Natural killer cell (primary cell): ENCODE measurements at regions not wholly inside any gene's neighbourhood (a gene's known extent, or its start where the extent isn't known, plus 50 kb on each side); places are given as distances from the start of the nearest gene placed in this dataset.

Source experiments
- ATAC-seq, 3 donors: fragments of 150-1000 bp in 2 of 3; fragments of 200-7000 bp in 1 of 3; cut with Tn5 transposase; 1 replicate in 1 of 3; 2 replicates in 2 of 3; pipeline ENCODE4 v1.10.0; 2021; ENCODE audit warnings: mild to moderate bottlenecking in 2 of 3, moderate library complexity in 2 of 3
- DNase-seq, 2 donors: peaks; one replicate each; pipeline versions ENCODE4 v3.0.0 to v3.0.0-alpha.2; 2013 to 2021; ENCODE audit warnings: mixed read lengths in 1 of 2
- H3K27ac ChIP-seq: one replicate; pipeline ENCODE4 v1.5.1; 2013; ENCODE audit warnings: mild to moderate bottlenecking, low read length
- H3K27me3 ChIP-seq: one replicate; pipeline ENCODE4 v1.6.1; 2013; ENCODE audit warnings: low read length; ENCODE audit not compliant: control insufficient read depth, insufficient read depth
- H3K36me3 ChIP-seq: one replicate; pipeline ENCODE4 v1.6.1; 2013; ENCODE audit warnings: low read length; ENCODE audit not compliant: control insufficient read depth, insufficient read depth
- H3K4me1 ChIP-seq: one replicate; pipeline ENCODE4 v1.6.1; 2013; ENCODE audit warnings: low read length; ENCODE audit not compliant: control insufficient read depth, insufficient read depth
- H3K4me3 ChIP-seq: one replicate; pipeline ENCODE4 v1.5.1; 2013; ENCODE audit warnings: low read length
- H3K9me3 ChIP-seq: one replicate; pipeline ENCODE4 v1.6.1; 2013; ENCODE audit warnings: low read length; ENCODE audit not compliant: control insufficient read depth, insufficient read depth
- H3K27ac Mint-ChIP-seq, 2 donors: one replicate each; pipeline ENCODE4 v1.8.0; 2022; ENCODE audit warnings: mild to moderate bottlenecking in 2 of 2, mixed read lengths in 2 of 2, moderate library complexity in 1 of 2
- H3K27me3 Mint-ChIP-seq, 2 donors: one replicate each; pipeline ENCODE4 v1.8.0; 2022; ENCODE audit warnings: low read depth in 2 of 2, mixed read lengths in 2 of 2
- H3K36me3 Mint-ChIP-seq: one replicate; pipeline ENCODE4 v1.8.0; 2022; ENCODE audit warnings: mixed read lengths
- H3K4me1 Mint-ChIP-seq, 2 donors: one replicate each; pipeline ENCODE4 v1.8.0; 2022; ENCODE audit warnings: mixed read lengths in 2 of 2
- H3K4me3 Mint-ChIP-seq: one replicate; pipeline ENCODE4 v1.8.0; 2022; ENCODE audit warnings: mild to moderate bottlenecking, moderate library complexity, mixed read lengths
- H3K9me3 Mint-ChIP-seq, 2 donors: one replicate each; pipeline ENCODE4 v1.8.0; 2022; ENCODE audit warnings: mixed read lengths in 2 of 2
- WGBS: methylation state at CpG from one replicate; pipeline ENCODE4 v1.1.7; 2013; ENCODE audit warnings: missing lambda C conversion rate; ENCODE audit not compliant: insufficient coverage; 5-methylcytosine and 5-hydroxymethylcytosine counted together
- intact Hi-C: fragments of 100-400 bp; cut with micrococcal nuclease; formaldehyde crosslinking; loops from one replicate; pipeline ENCODE4 v1.14.2; 2022
- TF ChIP-seq, protein P1 (sequence below): fragments of 200-600 bp; IDR thresholded peaks from one replicate; pipeline ENCODE4 v1.8.0; 2022; ENCODE audit warnings: antibody characterized with exemption

DNA sequence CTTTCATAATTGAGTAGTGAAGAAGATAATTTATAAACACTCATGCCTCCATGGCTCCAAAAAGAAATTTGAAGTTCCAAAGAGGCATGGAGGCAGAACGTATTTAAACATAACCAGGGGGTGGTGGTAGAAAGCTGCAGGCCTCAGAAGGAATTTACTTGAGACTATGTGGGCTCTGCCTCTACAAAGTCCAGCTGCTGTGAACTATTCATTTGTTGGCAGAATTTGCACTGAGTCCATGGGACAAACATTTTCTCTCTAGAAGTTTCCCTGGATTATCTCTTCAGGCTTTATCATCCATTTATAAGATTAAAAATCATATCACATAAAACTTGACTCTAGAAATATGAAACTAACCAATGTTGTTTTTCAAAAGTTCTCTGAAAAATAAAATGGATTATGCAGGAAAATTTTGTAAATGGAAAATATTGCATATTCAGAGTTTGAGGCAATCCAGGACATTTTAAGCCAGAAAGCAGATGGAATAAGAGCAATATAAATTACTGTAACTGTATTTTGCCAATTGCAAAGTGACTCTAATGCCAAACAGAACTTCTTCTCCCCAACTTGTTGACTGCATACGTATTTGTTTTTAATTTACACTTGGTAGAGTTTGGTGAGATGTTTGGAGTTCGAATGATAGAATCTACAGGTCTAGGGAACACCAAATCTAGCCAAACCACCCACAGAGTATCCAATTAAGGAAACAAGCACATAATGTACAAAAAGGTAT lies 258.2 kb downstream of the ENC1 start:
- no peaks in the 10 kb centered on the region for H3K9me3 ChIP-seq
- DNase-seq: no peak
- H3K27me3 ChIP-seq: no peaks in the 10 kb centered on the region
- Mint-ChIP-seq H3K4me1 (no peaks in the 10 kb centered on the region), H3K27me3 (peaks cover 21 to 33% of the 10 kb centered on the region in 2 donors), H3K36me3 (no peaks in the 10 kb centered on the region), H3K9me3 (no peaks in the 10 kb centered on the region), H3K27ac (no peak overlapping the region), H3K4me3 (no peak overlapping the region)
- ATAC-seq: no peak
- TF ChIP-seq, protein P1, sequence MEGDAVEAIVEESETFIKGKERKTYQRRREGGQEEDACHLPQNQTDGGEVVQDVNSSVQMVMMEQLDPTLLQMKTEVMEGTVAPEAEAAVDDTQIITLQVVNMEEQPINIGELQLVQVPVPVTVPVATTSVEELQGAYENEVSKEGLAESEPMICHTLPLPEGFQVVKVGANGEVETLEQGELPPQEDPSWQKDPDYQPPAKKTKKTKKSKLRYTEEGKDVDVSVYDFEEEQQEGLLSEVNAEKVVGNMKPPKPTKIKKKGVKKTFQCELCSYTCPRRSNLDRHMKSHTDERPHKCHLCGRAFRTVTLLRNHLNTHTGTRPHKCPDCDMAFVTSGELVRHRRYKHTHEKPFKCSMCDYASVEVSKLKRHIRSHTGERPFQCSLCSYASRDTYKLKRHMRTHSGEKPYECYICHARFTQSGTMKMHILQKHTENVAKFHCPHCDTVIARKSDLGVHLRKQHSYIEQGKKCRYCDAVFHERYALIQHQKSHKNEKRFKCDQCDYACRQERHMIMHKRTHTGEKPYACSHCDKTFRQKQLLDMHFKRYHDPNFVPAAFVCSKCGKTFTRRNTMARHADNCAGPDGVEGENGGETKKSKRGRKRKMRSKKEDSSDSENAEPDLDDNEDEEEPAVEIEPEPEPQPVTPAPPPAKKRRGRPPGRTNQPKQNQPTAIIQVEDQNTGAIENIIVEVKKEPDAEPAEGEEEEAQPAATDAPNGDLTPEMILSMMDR: no peak
- H3K4me3 ChIP-seq: no peak overlapping the region
- no peaks in the 10 kb centered on the region for H3K36me3 ChIP-seq
- H3K27ac ChIP-seq: no peak overlapping the region
- no peaks in the 10 kb centered on the region for H3K4me1 ChIP-seq
- intact Hi-C loops: no loop called here
- WGBS: 67% methylated on average over 1 of the region's 3 CpGs

DNA sequence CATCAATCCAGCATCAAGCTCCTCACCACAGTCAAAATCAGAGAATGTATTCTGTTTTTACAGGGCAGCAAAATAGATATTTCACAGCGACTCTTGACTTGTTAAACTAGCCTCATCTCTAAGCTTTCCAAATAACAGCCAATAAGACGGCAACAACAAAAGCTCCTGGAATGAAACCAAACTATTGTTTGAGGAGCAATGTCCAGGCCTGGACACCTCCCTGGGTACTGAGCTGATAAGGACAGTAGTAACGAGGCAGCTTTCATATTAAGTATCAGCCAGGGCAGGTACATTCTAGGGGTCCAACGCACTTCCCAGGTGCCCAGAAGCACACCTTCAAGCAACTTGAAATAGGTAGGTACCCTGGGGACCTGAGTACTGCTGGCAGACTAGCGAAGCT lies 260.3 kb downstream of the ENC1 start:
- H3K36me3 Mint-ChIP-seq: no peaks in the 10 kb centered on the region
- Histone ChIP-seq H3K27ac (no peak overlapping the region), H3K36me3 (no peaks in the 10 kb centered on the region), H3K27me3 (no peaks in the 10 kb centered on the region), H3K4me1 (no peaks in the 10 kb centered on the region), H3K9me3 (no peaks in the 10 kb centered on the region), H3K4me3 (no peak overlapping the region)
- H3K9me3 Mint-ChIP-seq: no peaks in the 10 kb centered on the region
- H3K4me3 Mint-ChIP-seq: no peak overlapping the region
- intact Hi-C loops: no loop called here
- TF ChIP-seq, protein P1: no peak
- 89% methylated on average over 5 of the region's 5 CpGs for WGBS
- H3K27ac Mint-ChIP-seq: no peak overlapping the region
- DNase-seq: no peak
- peaks cover 24 to 27% of the 10 kb centered on the region in 2 donors for H3K27me3 Mint-ChIP-seq
- no peaks in the 10 kb centered on the region for H3K4me1 Mint-ChIP-seq
- no peak for ATAC-seq

DNA sequence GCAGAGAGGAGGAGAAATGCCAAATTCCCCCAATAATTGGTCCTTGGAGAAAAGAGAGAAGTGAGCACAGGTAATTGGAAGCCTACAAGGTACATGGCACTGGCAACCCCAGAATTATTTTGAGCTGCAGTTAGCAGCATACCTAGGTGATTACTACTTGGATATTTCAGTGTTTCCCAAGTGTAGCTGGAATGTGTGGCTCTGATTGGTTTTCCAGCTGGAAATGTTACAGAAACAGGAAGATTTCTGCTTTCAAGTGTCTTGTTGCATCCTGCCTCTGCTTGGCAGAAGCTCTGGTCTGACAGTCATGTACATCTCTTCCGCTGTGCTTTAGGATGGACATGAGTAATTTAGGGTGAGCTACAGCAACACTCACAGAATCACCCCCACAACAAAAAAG lies 262.1 kb downstream of the ENC1 start:
- Mint-ChIP-seq H3K9me3 (no peaks in the 10 kb centered on the region), H3K27me3 (peaks cover 13 to 17% of the 10 kb centered on the region in 2 donors)
- DNase-seq: no peak

More for the DNA sequence above, 262.1 kb downstream of the ENC1 start:
- Histone ChIP-seq H3K36me3 (no peaks in the 10 kb centered on the region), H3K4me3 (no peak overlapping the region), H3K9me3 (no peaks in the 10 kb centered on the region), H3K4me1 (no peaks in the 10 kb centered on the region), H3K27me3 (no peaks in the 10 kb centered on the region), H3K27ac (no peak overlapping the region)
- WGBS: 100% methylated on average over 1 of the region's 1 CpG
- intact Hi-C loops: no loop called here
- no peaks in the 10 kb centered on the region for H3K4me1 Mint-ChIP-seq
- no peak for ATAC-seq
- H3K36me3 Mint-ChIP-seq: no peaks in the 10 kb centered on the region
- TF ChIP-seq, protein P1: no peak
- no peak overlapping the region for H3K4me3 Mint-ChIP-seq
- H3K27ac Mint-ChIP-seq: no peak overlapping the region
